GM12892 (cell line): ENCODE measurements at regions not wholly inside any gene's neighbourhood (a gene's known extent, or its start where the extent isn't known, plus 50 kb on each side); places are given as distances from the start of the nearest gene placed in this dataset.

Experiments used
- POLR2A ChIP-seq: IDR thresholded peaks from 2 replicates; pipeline ENCODE4 v1.6.1; 2011; ENCODE audit warnings: low read depth, low read length, control low read depth
- POLR2AphosphoS5 ChIP-seq: IDR thresholded peaks from 2 replicates; pipeline ENCODE4 v1.6.1; 2011; ENCODE audit warnings: low read depth, low read length, control low read depth
- TAF1 ChIP-seq: IDR thresholded peaks from 2 replicates; pipeline ENCODE4 v1.6.1; 2011; ENCODE audit warnings: low read depth, mild to moderate bottlenecking, control low read depth, low read length, borderline replicate concordance

DNA sequence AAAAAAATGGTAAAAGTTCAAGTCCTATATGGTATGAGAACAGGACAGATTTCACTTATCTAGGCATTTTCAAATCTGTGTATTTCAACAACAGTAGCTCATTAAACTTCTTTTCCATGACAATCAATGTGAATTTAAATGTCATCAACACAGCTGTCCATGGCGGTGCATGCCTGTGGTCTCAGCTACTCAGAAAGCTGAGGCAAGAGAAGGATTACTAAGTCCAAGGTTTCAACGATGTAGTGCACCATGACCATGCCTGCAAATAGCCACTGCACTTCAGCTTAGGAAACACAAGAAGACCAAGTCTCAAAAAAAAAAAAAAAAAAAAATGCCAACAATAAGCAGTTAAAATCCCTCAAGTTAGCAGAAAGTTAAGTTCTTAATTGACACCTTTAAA, 214.6 kb downstream of the C12orf50 start:
- TF ChIP-seq POLR2A (no peak), TAF1 (no peak), POLR2AphosphoS5 (no peak)
